Neural cell (in vitro differentiated cells): ENCODE measurements at regions not wholly inside any gene's neighbourhood (a gene's known extent, or its start where the extent isn't known, plus 50 kb on each side); places are given as distances from the start of the nearest gene placed in this dataset.

Experiments
- H2AFZ ChIP-seq: fragments of 200-600, 300-800 bp; sonication (generic), shearing (Covaris generic); 2 replicates; pipeline ENCODE4 v1.6.0; 2014; ENCODE audit warnings: low read depth, mild to moderate bottlenecking, antibody characterized with exemption, low read length, moderate library complexity
- H3F3A ChIP-seq: fragments of 200-600 bp; shearing (Covaris generic); 2 replicates; pipeline ENCODE4 v1.6.1; 2016; ENCODE audit warnings: mild to moderate bottlenecking, moderate library complexity, mixed read lengths, antibody characterized with exemption, low read length; ENCODE audit not compliant: insufficient read depth, poor library complexity, severe bottlenecking
- H3K27ac ChIP-seq: fragments of 200-600, 300-800 bp; sonication (generic), shearing (Covaris generic); 2 replicates; pipeline ENCODE4 v1.5.1; 2014; ENCODE audit warnings: mild to moderate bottlenecking, low read length, moderate library complexity
- H3K27me3 ChIP-seq: fragments of 300-800, 200-600 bp; sonication (generic), shearing (Covaris generic); 2 replicates; pipeline ENCODE4 v1.6.0; 2014; ENCODE audit warnings: mild to moderate bottlenecking, low read depth, low read length, moderate library complexity; ENCODE audit not compliant: insufficient read depth
- H3K36me3 ChIP-seq: fragments of 300-800, 200-600 bp; sonication (generic), shearing (Covaris generic); 2 replicates; pipeline ENCODE4 v1.5.1; 2014; ENCODE audit warnings: mild to moderate bottlenecking, antibody characterized with exemption, low read length, moderate library complexity; ENCODE audit not compliant: insufficient read depth
- H3K4me2 ChIP-seq: fragments of 300-800, 200-600 bp; sonication (generic), shearing (Covaris generic); 2 replicates; pipeline ENCODE4 v1.6.0; 2014; ENCODE audit warnings: mild to moderate bottlenecking, low read length
- H3K4me3 ChIP-seq: fragments of 300-800, 200-600 bp; sonication (generic), shearing (Covaris generic); 2 replicates; pipeline ENCODE4 v1.5.1; 2014; ENCODE audit warnings: mild to moderate bottlenecking, low read length, moderate library complexity
- H3K79me2 ChIP-seq: fragments of 200-600 bp; shearing (Covaris generic); replicated peaks from 2 replicates; pipeline ENCODE4 v1.6.0; 2014; ENCODE audit warnings: mild to moderate bottlenecking, low read length, moderate library complexity; ENCODE audit not compliant: insufficient read depth
- H3K9ac ChIP-seq: fragments of 300-800, 200-600 bp; sonication (generic), shearing (Covaris generic); 2 replicates; pipeline ENCODE4 v1.6.1; 2016; ENCODE audit warnings: mild to moderate bottlenecking, low read length, mixed read lengths
- H3K9me2 ChIP-seq: fragments of 200-600 bp; shearing (Covaris generic); 2 replicates; pipeline ENCODE4 v1.6.1; 2016; ENCODE audit warnings: mild to moderate bottlenecking, low read length, mixed read lengths; ENCODE audit not compliant: insufficient read depth
- H3K9me3 ChIP-seq: fragments of 200-600, 300-800 bp; sonication (generic), shearing (Covaris generic); 2 replicates; pipeline ENCODE4 v1.6.1; 2016; ENCODE audit warnings: mild to moderate bottlenecking, mixed run types, low read length, moderate library complexity, mixed read lengths
- H4K20me1 ChIP-seq: fragments of 200-600 bp; shearing (Covaris generic); 2 replicates; pipeline ENCODE4 v1.6.1; 2016; ENCODE audit warnings: mild to moderate bottlenecking, mixed run types; ENCODE audit not compliant: insufficient read depth
- EP300 ChIP-seq: fragments of 450-650 bp; conservative IDR thresholded peaks from 2 replicates; pipeline ENCODE4 v1.6.1; 2014; ENCODE audit warnings: antibody characterized with exemption, mild to moderate bottlenecking, moderate library complexity; ENCODE audit not compliant: poor library complexity, severe bottlenecking
- EZH2 ChIP-seq: fragments of 200-600, 300-800 bp; shearing (Covaris generic), sonication (generic); IDR thresholded peaks from 2 replicates; pipeline ENCODE4 v1.6.1; 2014; ENCODE audit warnings: antibody characterized with exemption, low read length, borderline replicate concordance, mild to moderate bottlenecking; ENCODE audit not compliant: insufficient read depth, poor library complexity, severe bottlenecking
- MXI1 ChIP-seq: fragments of 450-650 bp; conservative IDR thresholded peaks from 2 replicates; pipeline ENCODE4 v1.6.1; 2014; ENCODE audit warnings: antibody characterized with exemption, mild to moderate bottlenecking; ENCODE audit not compliant: poor library complexity, severe bottlenecking
- POLR2AphosphoS5 ChIP-seq: IDR thresholded peaks from 2 replicates; pipeline ENCODE4 v1.6.1; 2012
- RAD21 ChIP-seq: fragments of 450-650 bp; conservative IDR thresholded peaks from 2 replicates; pipeline ENCODE4 v1.6.1; 2014; ENCODE audit warnings: antibody characterized with exemption, mild to moderate bottlenecking, moderate library complexity
- SMC3 ChIP-seq: fragments of 450-650 bp; conservative IDR thresholded peaks from 2 replicates; pipeline ENCODE4 v1.6.1; 2014; ENCODE audit warnings: antibody characterized with exemption, mild to moderate bottlenecking, moderate library complexity; ENCODE audit not compliant: poor library complexity
- TAF1 ChIP-seq: IDR thresholded peaks from 2 replicates; pipeline ENCODE4 v1.6.1; 2012; ENCODE audit warnings: low read depth
- TF ChIP-seq, protein P1 (sequence below): IDR thresholded peaks from 2 replicates; pipeline ENCODE4 v1.6.1; 2012; ENCODE audit warnings: borderline replicate concordance
- TF ChIP-seq, protein P2 (sequence below): fragments of 450-650 bp; IDR thresholded peaks from 2 replicates; pipeline ENCODE4 v1.5.1; 2014; ENCODE audit warnings: antibody characterized with exemption, mild to moderate bottlenecking, moderate library complexity; ENCODE audit not compliant: poor library complexity, severe bottlenecking

DNA sequence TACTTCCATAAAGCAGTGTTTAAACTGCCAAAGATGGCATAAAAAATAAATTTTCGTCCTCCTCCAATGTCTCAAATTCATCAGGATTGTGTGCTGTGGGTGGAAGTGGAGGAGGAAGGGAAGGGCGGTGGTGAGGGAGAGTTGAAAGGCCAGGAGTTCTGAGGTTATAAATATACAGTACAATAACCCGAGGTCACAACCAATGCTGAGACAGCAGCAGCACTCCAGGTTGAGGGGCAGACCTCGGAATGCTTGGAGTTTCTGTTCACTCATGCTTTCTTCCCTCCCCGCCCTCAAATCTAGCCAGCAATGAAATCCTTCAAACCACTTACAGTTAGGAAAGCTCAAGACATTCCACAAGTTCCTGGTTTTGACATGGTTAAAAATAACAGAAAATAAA lies 134.0 kb upstream of the SMAD1 start:
- Histone ChIP-seq H4K20me1 (no peaks in the 10 kb centered on the region), H2AFZ (no peak overlapping the region), H3K4me3 (no peak overlapping the region), H3K27ac (no peak overlapping the region), H3K9ac (no peak overlapping the region), H3K9me3 (no peaks in the 10 kb centered on the region), H3F3A (no peaks in the 10 kb centered on the region), H3K9me2 (no peaks in the 10 kb centered on the region), H3K79me2 (no peaks in the 10 kb centered on the region), H3K4me2 (no peak overlapping the region), H3K36me3 (no peaks in the 10 kb centered on the region), H3K27me3 (no peaks in the 10 kb centered on the region)
- no peak for TF ChIP-seq EP300
- TF ChIP-seq, protein P1, sequence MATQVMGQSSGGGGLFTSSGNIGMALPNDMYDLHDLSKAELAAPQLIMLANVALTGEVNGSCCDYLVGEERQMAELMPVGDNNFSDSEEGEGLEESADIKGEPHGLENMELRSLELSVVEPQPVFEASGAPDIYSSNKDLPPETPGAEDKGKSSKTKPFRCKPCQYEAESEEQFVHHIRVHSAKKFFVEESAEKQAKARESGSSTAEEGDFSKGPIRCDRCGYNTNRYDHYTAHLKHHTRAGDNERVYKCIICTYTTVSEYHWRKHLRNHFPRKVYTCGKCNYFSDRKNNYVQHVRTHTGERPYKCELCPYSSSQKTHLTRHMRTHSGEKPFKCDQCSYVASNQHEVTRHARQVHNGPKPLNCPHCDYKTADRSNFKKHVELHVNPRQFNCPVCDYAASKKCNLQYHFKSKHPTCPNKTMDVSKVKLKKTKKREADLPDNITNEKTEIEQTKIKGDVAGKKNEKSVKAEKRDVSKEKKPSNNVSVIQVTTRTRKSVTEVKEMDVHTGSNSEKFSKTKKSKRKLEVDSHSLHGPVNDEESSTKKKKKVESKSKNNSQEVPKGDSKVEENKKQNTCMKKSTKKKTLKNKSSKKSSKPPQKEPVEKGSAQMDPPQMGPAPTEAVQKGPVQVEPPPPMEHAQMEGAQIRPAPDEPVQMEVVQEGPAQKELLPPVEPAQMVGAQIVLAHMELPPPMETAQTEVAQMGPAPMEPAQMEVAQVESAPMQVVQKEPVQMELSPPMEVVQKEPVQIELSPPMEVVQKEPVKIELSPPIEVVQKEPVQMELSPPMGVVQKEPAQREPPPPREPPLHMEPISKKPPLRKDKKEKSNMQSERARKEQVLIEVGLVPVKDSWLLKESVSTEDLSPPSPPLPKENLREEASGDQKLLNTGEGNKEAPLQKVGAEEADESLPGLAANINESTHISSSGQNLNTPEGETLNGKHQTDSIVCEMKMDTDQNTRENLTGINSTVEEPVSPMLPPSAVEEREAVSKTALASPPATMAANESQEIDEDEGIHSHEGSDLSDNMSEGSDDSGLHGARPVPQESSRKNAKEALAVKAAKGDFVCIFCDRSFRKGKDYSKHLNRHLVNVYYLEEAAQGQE, result no peak

GRCh38 chr4:145346081-145346480 lies 135.6 kb upstream of the SMAD1 start:
- Histone ChIP-seq H3F3A (no peaks in the 10 kb centered on the region), H3K4me2 (no peak overlapping the region), H3K9ac (no peak overlapping the region), H3K9me2 (no peaks in the 10 kb centered on the region), H3K79me2 (no peaks in the 10 kb centered on the region), H3K36me3 (no peaks in the 10 kb centered on the region), H3K4me3 (no peak overlapping the region), H3K27me3 (no peaks in the 10 kb centered on the region), H3K27ac (no peak overlapping the region), H4K20me1 (no peaks in the 10 kb centered on the region), H3K9me3 (no peaks in the 10 kb centered on the region), H2AFZ (no peak overlapping the region)
- TF ChIP-seq, protein P2, sequence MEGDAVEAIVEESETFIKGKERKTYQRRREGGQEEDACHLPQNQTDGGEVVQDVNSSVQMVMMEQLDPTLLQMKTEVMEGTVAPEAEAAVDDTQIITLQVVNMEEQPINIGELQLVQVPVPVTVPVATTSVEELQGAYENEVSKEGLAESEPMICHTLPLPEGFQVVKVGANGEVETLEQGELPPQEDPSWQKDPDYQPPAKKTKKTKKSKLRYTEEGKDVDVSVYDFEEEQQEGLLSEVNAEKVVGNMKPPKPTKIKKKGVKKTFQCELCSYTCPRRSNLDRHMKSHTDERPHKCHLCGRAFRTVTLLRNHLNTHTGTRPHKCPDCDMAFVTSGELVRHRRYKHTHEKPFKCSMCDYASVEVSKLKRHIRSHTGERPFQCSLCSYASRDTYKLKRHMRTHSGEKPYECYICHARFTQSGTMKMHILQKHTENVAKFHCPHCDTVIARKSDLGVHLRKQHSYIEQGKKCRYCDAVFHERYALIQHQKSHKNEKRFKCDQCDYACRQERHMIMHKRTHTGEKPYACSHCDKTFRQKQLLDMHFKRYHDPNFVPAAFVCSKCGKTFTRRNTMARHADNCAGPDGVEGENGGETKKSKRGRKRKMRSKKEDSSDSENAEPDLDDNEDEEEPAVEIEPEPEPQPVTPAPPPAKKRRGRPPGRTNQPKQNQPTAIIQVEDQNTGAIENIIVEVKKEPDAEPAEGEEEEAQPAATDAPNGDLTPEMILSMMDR, result no peak
- TF ChIP-seq TAF1 (no peak), EZH2 (no peak), SMC3 (no peak), RAD21 (no peak), MXI1 (no peak), POLR2AphosphoS5 (no peak), EP300 (no peak)
- TF ChIP-seq, protein P1, result no peak
